HG02840 (cell line): ENCODE measurements at regions not wholly inside any gene's neighbourhood (a gene's known extent, or its start where the extent isn't known, plus 50 kb on each side); places are given as distances from the start of the nearest gene placed in this dataset.

Experiments
- ATAC-seq: cut with Tn5 transposase; IDR thresholded peaks from one replicate; pipeline ENCODE4 v1.9.1; 2021; ENCODE audit warnings: mild to moderate bottlenecking, moderate library complexity, moderate number of reproducible peaks; ENCODE audit not compliant: unreplicated experiment, low FRiP score

GRCh38 chr2:181285116-181285515 is 172.1 kb upstream of the ITGA4 start:
- no peak for ATAC-seq

- ATAC-seq = no peak
These were observed 167.5 kb upstream of the ITGA4 start for GRCh38 chr2:181289698-181290097.

- no peak for ATAC-seq
These were observed 167.0 kb upstream of the ITGA4 start for GRCh38 chr2:181290182-181290581.

GRCh38 chr2:181294979-181295378 is 162.2 kb upstream of the ITGA4 start:
- ATAC-seq = no peak

- no peak for ATAC-seq
These were observed 156.4 kb upstream of the ITGA4 start for GRCh38 chr2:181300600-181301291.

GRCh38 chr2:181304011-181304844 is 153.0 kb upstream of the ITGA4 start:
- no peak for ATAC-seq

- peak; percentile 78 for ATAC-seq
These were observed 151.7 kb upstream of the ITGA4 start for GRCh38 chr2:181305301-181306123.

- peak; percentile 27 for ATAC-seq
These were observed 150.4 kb upstream of the ITGA4 start for GRCh38 chr2:181306785-181307184.

GRCh38 chr2:181307203-181307991 is 149.8 kb upstream of the ITGA4 start:
- no peak for ATAC-seq

- ATAC-seq = no peak
These were observed 148.2 kb upstream of the ITGA4 start for GRCh38 chr2:181308766-181309515.

GRCh38 chr2:181309586-181309985 is 147.6 kb upstream of the ITGA4 start:
- ATAC-seq = no peak

- no peak for ATAC-seq
These were observed 146.2 kb upstream of the ITGA4 start for GRCh38 chr2:181310967-181311366.

GRCh38 chr2:181311837-181312236 is 145.3 kb upstream of the ITGA4 start:
- no peak for ATAC-seq

- peak; percentile 88 for ATAC-seq
These were observed 144.7 kb upstream of the ITGA4 start for GRCh38 chr2:181312515-181312927.

- no peak for ATAC-seq
These were observed 143.3 kb upstream of the ITGA4 start for GRCh38 chr2:181313845-181314244.

- no peak for ATAC-seq
These were observed 142.6 kb upstream of the ITGA4 start for GRCh38 chr2:181314551-181314950.

GRCh38 chr2:181317511-181317910 is 139.7 kb upstream of the ITGA4 start:
- no peak for ATAC-seq

- no peak for ATAC-seq
These were observed 138.5 kb upstream of the ITGA4 start for GRCh38 chr2:181318504-181319280.

- ATAC-seq = no peak
These were observed 137.9 kb upstream of the ITGA4 start for GRCh38 chr2:181319286-181319685.
